ENCODE measurements at regions not wholly inside any gene's neighbourhood (a gene's known extent, or its start where the extent isn't known, plus 50 kb on each side); places are given as distances from the start of the nearest gene placed in this dataset.
"Not testable (repeated sequence)": the region's sequence is repeated elsewhere in the genome, so short reads cannot be mapped to it uniquely, and the experiment has no call there.

- intact Hi-C loops (cut with micrococcal nuclease), result no loop called here
- H3K27me3 Mint-ChIP-seq, result no peaks in the 10 kb centered on the region
- CTCF ChIA-PET, result no interaction called here
- H3K9me3 Mint-ChIP-seq, result peaks cover 14% of the 10 kb centered on the region
- POLR2A ChIA-PET, result no interaction called here
- no peaks in the 10 kb centered on the region for H3K36me3 Mint-ChIP-seq
- H3K4me3 Mint-ChIP-seq, result no peak overlapping the region
- H3K4me1 Mint-ChIP-seq (ENCODE audit: low read depth), result no peaks in the 10 kb centered on the region
- DNase-seq, result no peak
- no peak overlapping the region for H3K27ac Mint-ChIP-seq
These were observed 443.5 kb downstream of the AASDHPPT start for GRCh38 chr11:106520920-106521319.

GRCh38 chr11:106523171-106523570, 445.7 kb downstream of the AASDHPPT start:
- POLR2A ChIA-PET, result no interaction called here

GRCh38 chr11:106523921-106524320, 446.5 kb downstream of the AASDHPPT start:
- H3K4me1 Mint-ChIP-seq (ENCODE audit: low read depth), result no peaks in the 10 kb centered on the region
- no peak overlapping the region for H3K4me3 Mint-ChIP-seq
- ChIA-PET CTCF (no interaction called here), POLR2A (no interaction called here)
- no peaks in the 10 kb centered on the region for H3K36me3 Mint-ChIP-seq
- DNase-seq, result no peak
- peaks cover 19% of the 10 kb centered on the region for H3K9me3 Mint-ChIP-seq
- H3K27me3 Mint-ChIP-seq, result no peaks in the 10 kb centered on the region
- intact Hi-C loops (cut with micrococcal nuclease), result no loop called here
- H3K27ac Mint-ChIP-seq, result no peak overlapping the region

More at GRCh38 chr11:106523171-106523570, 445.7 kb downstream of the AASDHPPT start:
- Mint-ChIP-seq H3K4me3 (no peak overlapping the region), H3K4me1 (ENCODE audit: low read depth) (no peaks in the 10 kb centered on the region), H3K9me3 (peaks cover 19% of the 10 kb centered on the region), H3K27ac (no peak overlapping the region), H3K27me3 (no peaks in the 10 kb centered on the region), H3K36me3 (no peaks in the 10 kb centered on the region)
- intact Hi-C loops (cut with micrococcal nuclease), result no loop called here
- no peak for DNase-seq
- CTCF ChIA-PET, result no interaction called here

GRCh38 chr11:106524436-106524835, 447.0 kb downstream of the AASDHPPT start:
- H3K36me3 Mint-ChIP-seq, result no peaks in the 10 kb centered on the region
- H3K4me3 Mint-ChIP-seq, result no peak overlapping the region
- no peak overlapping the region for H3K27ac Mint-ChIP-seq
- ChIA-PET POLR2A (no interaction called here), CTCF (no interaction called here)
- intact Hi-C loops (cut with micrococcal nuclease), result no loop called here
- DNase-seq, result no peak
- H3K27me3 Mint-ChIP-seq, result no peaks in the 10 kb centered on the region
- H3K9me3 Mint-ChIP-seq, result peaks cover 17% of the 10 kb centered on the region
- no peaks in the 10 kb centered on the region for H3K4me1 Mint-ChIP-seq (ENCODE audit: low read depth)

- H3K27me3 Mint-ChIP-seq; H3K36me3 Mint-ChIP-seq; H3K4me3 Mint-ChIP-seq; H3K27ac Mint-ChIP-seq; intact Hi-C loops (cut with micrococcal nuclease); DNase-seq; CTCF ChIA-PET; H3K9me3 Mint-ChIP-seq; POLR2A ChIA-PET; H3K4me1 Mint-ChIP-seq (ENCODE audit: low read depth): not testable (repeated sequence)
These were observed 454.2 kb downstream of the AASDHPPT start for GRCh38 chr11:106531648-106532047.

GRCh38 chr11:106533046-106533445, 455.6 kb downstream of the AASDHPPT start:
- POLR2A ChIA-PET, result no interaction called here
- no peaks in the 10 kb centered on the region for H3K27me3 Mint-ChIP-seq
- no peaks in the 10 kb centered on the region for H3K36me3 Mint-ChIP-seq
- no peak overlapping the region for H3K27ac Mint-ChIP-seq
- no peaks in the 10 kb centered on the region for H3K9me3 Mint-ChIP-seq
- DNase-seq, result no peak
- H3K4me1 Mint-ChIP-seq (ENCODE audit: low read depth), result no peaks in the 10 kb centered on the region
- intact Hi-C loops (cut with micrococcal nuclease), result no loop called here
- no peak overlapping the region for H3K4me3 Mint-ChIP-seq
- CTCF ChIA-PET, result no interaction called here

GRCh38 chr11:106540001-106540400, 462.5 kb downstream of the AASDHPPT start:
- DNase-seq, result no peak
- Mint-ChIP-seq H3K27me3 (no peaks in the 10 kb centered on the region), H3K9me3 (peaks cover 2% of the 10 kb centered on the region), H3K4me3 (no peak overlapping the region), H3K36me3 (no peaks in the 10 kb centered on the region), H3K27ac (no peak overlapping the region), H3K4me1 (ENCODE audit: low read depth) (no peaks in the 10 kb centered on the region)
- ChIA-PET CTCF (no interaction called here), POLR2A (no interaction called here)
- intact Hi-C loops (cut with micrococcal nuclease), result no loop called here

- Mint-ChIP-seq H3K4me1 (ENCODE audit: low read depth) (no peaks in the 10 kb centered on the region), H3K27me3 (no peaks in the 10 kb centered on the region), H3K4me3 (no peak overlapping the region), H3K9me3 (peaks cover 6% of the 10 kb centered on the region), H3K27ac (no peak overlapping the region), H3K36me3 (no peaks in the 10 kb centered on the region)
- no peak for DNase-seq
- CTCF ChIA-PET, result no interaction called here
- intact Hi-C loops (cut with micrococcal nuclease), result no loop called here
- POLR2A ChIA-PET, result no interaction called here
These were observed 469.9 kb downstream of the GUCY1A2 start for GRCh38 chr11:106548406-106548805.

GRCh38 chr11:106551744-106552673, 466.3 kb downstream of the GUCY1A2 start:
- Mint-ChIP-seq H3K4me1 (ENCODE audit: low read depth) (no peaks in the 10 kb centered on the region), H3K27me3 (no peaks in the 10 kb centered on the region)

GRCh38 chr11:106552694-106553203, 465.5 kb downstream of the GUCY1A2 start:
- intact Hi-C loops (cut with micrococcal nuclease), result no loop called here
- CTCF ChIA-PET, result interaction anchor here (0.7 kb wide), 1 partner anchor 12 kb away, joined by 4 read pairs; no protein-coding TSS in a partner anchor
- POLR2A ChIA-PET, result no interaction called here
- DNase-seq, result no peak
- no peak overlapping the region for H3K27ac Mint-ChIP-seq
- no peaks in the 10 kb centered on the region for H3K4me1 Mint-ChIP-seq (ENCODE audit: low read depth)
- H3K27me3 Mint-ChIP-seq, result no peaks in the 10 kb centered on the region
- H3K36me3 Mint-ChIP-seq, result no peaks in the 10 kb centered on the region
- no peak overlapping the region for H3K4me3 Mint-ChIP-seq
- peaks cover 12% of the 10 kb centered on the region for H3K9me3 Mint-ChIP-seq

More at GRCh38 chr11:106551744-106552673, 466.3 kb downstream of the GUCY1A2 start:
- Mint-ChIP-seq H3K27ac (no peak overlapping the region), H3K4me3 (no peak overlapping the region), H3K36me3 (no peaks in the 10 kb centered on the region), H3K9me3 (peaks cover 12% of the 10 kb centered on the region)
- intact Hi-C loops (cut with micrococcal nuclease), result no loop called here
- ChIA-PET CTCF (interaction anchor here (0.7 kb wide), 1 partner anchor 13 kb away, joined by 4 read pairs; no protein-coding TSS in a partner anchor), POLR2A (no interaction called here)
- DNase-seq, result no peak

- Mint-ChIP-seq H3K9me3 (peaks cover 9% of the 10 kb centered on the region), H3K27me3 (no peaks in the 10 kb centered on the region), H3K4me1 (ENCODE audit: low read depth) (no peaks in the 10 kb centered on the region), H3K4me3 (no peak overlapping the region), H3K36me3 (no peaks in the 10 kb centered on the region), H3K27ac (no peak overlapping the region)
- ChIA-PET CTCF (no interaction called here), POLR2A (no interaction called here)
- no peak for DNase-seq
- intact Hi-C loops (cut with micrococcal nuclease), result no loop called here
These were observed 465.0 kb downstream of the GUCY1A2 start for GRCh38 chr11:106553304-106553703.

- H3K4me3 Mint-ChIP-seq; H3K27me3 Mint-ChIP-seq; H3K4me1 Mint-ChIP-seq (ENCODE audit: low read depth); POLR2A ChIA-PET; CTCF ChIA-PET; H3K36me3 Mint-ChIP-seq; H3K27ac Mint-ChIP-seq; intact Hi-C loops (cut with micrococcal nuclease); H3K9me3 Mint-ChIP-seq; DNase-seq: not testable (repeated sequence)
These were observed 462.6 kb downstream of the GUCY1A2 start for GRCh38 chr11:106555566-106556250.

Data from activated CD4-positive, alpha-beta memory T cell treated with anti-CD3 and anti-CD28 coated beads for 36 hours (primary cell).